T-helper 1 cell treated with Interleukin-12 subunit alpha and Interleukin-12 subunit beta and Interleukin-4 antibody, amounts not matched to agents 30 μg/mL and 1 μg/mL, for 36 hours (primary cell): ENCODE measurements at regions not wholly inside any gene's neighbourhood (a gene's known extent, or its start where the extent isn't known, plus 50 kb on each side); places are given as distances from the start of the nearest gene placed in this dataset.

Source experiments
- H3K27ac Mint-ChIP-seq: one replicate; pipeline ENCODE4 v1.8.0; 2021; ENCODE audit warnings: mild to moderate bottlenecking, mixed read lengths
- H3K27me3 Mint-ChIP-seq: one replicate; pipeline ENCODE4 v1.8.0; 2021; ENCODE audit warnings: low read depth, mixed read lengths
- H3K36me3 Mint-ChIP-seq: one replicate; pipeline ENCODE4 v1.8.0; 2021; ENCODE audit warnings: low read depth, mixed read lengths
- H3K4me1 Mint-ChIP-seq: one replicate; pipeline ENCODE4 v1.8.0; 2021; ENCODE audit warnings: low read depth, mixed read lengths
- H3K4me3 Mint-ChIP-seq: one replicate; pipeline ENCODE4 v1.8.0; 2021; ENCODE audit warnings: mild to moderate bottlenecking, moderate library complexity, mixed read lengths
- H3K9me3 Mint-ChIP-seq: one replicate; pipeline ENCODE4 v1.8.0; 2021; ENCODE audit warnings: mixed read lengths

DNA sequence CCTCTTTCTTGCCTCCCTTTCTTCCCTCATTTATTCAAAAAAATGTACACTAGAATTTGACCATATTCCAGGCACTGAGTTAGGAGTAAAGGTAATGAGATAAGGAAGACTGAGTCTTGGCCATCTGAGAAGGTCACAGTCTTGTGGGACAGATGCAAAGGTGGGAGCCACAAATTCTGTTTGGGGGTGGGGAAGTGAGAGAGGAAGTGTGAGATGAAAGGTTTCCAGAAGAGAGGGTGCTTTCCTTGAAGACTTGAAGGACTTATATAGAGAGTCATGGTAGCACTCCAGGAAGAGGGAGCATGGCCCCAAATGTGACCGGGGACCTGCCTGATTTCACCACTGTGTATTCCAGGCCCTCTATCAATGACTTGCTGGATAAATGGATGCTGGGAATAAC lies 320.6 kb downstream of the LPIN1 start:
- Mint-ChIP-seq H3K4me3 (no peak overlapping the region), H3K4me1 (peaks cover 3% of the 10 kb centered on the region), H3K27me3 (peaks cover 7% of the 10 kb centered on the region), H3K9me3 (no peaks in the 10 kb centered on the region), H3K27ac (no peak overlapping the region), H3K36me3 (no peaks in the 10 kb centered on the region)

GRCh38 chr2:12068796-12069538 lies 322.5 kb downstream of the LPIN1 start:
- Mint-ChIP-seq H3K27ac (no peak overlapping the region), H3K9me3 (no peaks in the 10 kb centered on the region), H3K27me3 (peaks cover 4% of the 10 kb centered on the region)

GRCh38 chr2:12070153-12070552 lies 323.7 kb downstream of the LPIN1 start:
- peaks cover 4% of the 10 kb centered on the region for H3K27me3 Mint-ChIP-seq
- H3K36me3 Mint-ChIP-seq = no peaks in the 10 kb centered on the region
- H3K9me3 Mint-ChIP-seq = no peaks in the 10 kb centered on the region
- H3K4me1 Mint-ChIP-seq = no peaks in the 10 kb centered on the region
- H3K4me3 Mint-ChIP-seq = no peak overlapping the region
- H3K27ac Mint-ChIP-seq = no peak overlapping the region

More at GRCh38 chr2:12068796-12069538, 322.5 kb downstream of the LPIN1 start:
- no peak overlapping the region for H3K4me3 Mint-ChIP-seq
- H3K4me1 Mint-ChIP-seq = peaks cover 3% of the 10 kb centered on the region
- H3K36me3 Mint-ChIP-seq = no peaks in the 10 kb centered on the region

GRCh38 chr2:12070581-12070980 lies 324.1 kb downstream of the LPIN1 start:
- Mint-ChIP-seq H3K4me1 (no peaks in the 10 kb centered on the region), H3K9me3 (no peaks in the 10 kb centered on the region), H3K36me3 (no peaks in the 10 kb centered on the region), H3K27me3 (peaks cover 4% of the 10 kb centered on the region), H3K27ac (no peak overlapping the region), H3K4me3 (no peak overlapping the region)

DNA sequence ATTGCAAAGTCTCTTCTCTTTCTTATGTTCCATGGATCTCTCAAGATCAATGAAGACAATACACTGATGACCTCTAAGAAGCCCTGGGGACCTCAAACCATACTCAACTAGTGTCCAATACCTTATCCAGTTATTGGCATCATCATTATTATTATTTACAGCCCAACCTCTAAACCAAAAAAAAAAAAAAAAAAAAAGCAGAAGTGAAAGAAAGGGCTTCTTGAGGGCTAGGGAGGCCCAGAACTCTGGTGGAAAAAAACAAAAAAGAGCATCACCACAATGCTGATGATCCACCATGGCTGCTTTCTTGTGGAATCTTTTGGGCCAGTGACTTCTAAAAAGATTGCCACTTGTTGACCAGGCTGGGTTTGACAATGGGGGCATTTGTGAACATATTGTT lies 324.9 kb downstream of the LPIN1 start:
- no peak overlapping the region for H3K4me3 Mint-ChIP-seq

DNA sequence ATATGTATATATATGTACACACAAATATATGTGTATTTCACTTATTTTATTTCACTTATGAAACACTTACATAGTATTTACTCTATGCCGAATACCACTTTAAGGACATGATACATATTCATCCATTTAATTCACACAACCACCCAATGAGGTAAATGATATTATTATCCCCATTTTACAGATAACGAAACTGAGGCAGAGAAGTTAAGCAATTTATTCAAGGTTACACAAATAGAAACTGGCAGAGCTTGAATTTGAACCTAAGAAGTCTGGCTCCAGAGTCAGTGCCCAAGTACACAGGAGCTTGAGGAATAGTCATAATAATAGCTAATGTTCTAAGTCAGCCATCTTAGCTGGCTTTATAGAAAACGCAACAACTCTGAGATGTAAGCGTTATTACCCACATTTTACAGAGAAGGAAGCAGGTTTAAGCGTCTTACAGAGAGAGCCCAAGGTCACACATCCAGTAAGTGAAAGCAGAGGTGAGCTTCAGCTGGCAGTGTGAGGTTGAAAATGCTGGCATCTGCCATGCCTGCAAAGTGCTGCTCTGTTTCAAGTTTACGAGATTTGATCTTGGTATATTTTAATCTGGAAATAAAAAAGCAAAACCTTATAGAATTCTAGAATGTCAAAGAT lies 326.9 kb downstream of the LPIN1 start:
- Mint-ChIP-seq H3K27me3 (peaks cover 4% of the 10 kb centered on the region), H3K27ac (no peak overlapping the region), H3K9me3 (no peaks in the 10 kb centered on the region), H3K4me1 (no peaks in the 10 kb centered on the region), H3K4me3 (no peak overlapping the region), H3K36me3 (no peaks in the 10 kb centered on the region)

More for the DNA sequence above, 324.9 kb downstream of the LPIN1 start:
- no peaks in the 10 kb centered on the region for H3K9me3 Mint-ChIP-seq
- H3K27ac Mint-ChIP-seq = no peak overlapping the region
- no peaks in the 10 kb centered on the region for H3K4me1 Mint-ChIP-seq
- no peaks in the 10 kb centered on the region for H3K36me3 Mint-ChIP-seq
- peaks cover 4% of the 10 kb centered on the region for H3K27me3 Mint-ChIP-seq

DNA sequence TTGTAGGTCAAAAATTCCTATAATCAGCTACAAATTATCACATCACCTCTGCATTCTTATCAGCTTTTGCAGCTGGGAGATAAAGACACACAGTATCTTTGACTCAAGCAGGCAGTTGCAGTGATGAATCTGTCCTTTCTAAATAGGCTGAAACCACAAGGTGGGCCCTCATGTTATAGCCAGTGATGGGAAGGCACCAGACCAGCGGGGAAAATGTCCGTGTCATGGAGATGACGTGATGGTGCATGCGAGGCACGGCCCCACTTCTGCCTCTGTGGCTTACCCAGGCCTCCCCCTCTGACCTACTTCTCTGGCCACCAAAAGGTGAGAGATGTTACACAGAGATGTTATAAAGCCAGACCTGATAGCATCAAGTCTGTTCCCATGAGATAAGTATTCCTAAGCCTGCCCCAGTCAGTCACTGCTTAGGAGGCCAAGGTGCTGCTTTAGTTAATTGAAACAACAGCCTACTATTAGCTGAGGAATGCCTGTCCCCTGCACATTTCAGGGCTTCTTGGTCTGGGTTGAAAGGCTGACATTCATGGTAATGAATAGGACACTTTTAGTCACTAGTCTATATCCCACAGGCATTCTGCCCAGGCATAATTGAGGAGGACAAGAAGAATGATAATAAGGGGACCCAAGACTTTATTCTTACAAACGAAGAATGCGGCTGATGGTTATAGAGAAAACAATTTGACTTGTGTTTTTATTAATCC lies 327.9 kb downstream of the LPIN1 start:
- H3K27me3 Mint-ChIP-seq = peaks cover 8% of the 10 kb centered on the region
- H3K36me3 Mint-ChIP-seq = no peaks in the 10 kb centered on the region
- H3K4me1 Mint-ChIP-seq = no peaks in the 10 kb centered on the region
- H3K4me3 Mint-ChIP-seq = no peak overlapping the region
- H3K27ac Mint-ChIP-seq = no peak overlapping the region
- H3K9me3 Mint-ChIP-seq = no peaks in the 10 kb centered on the region

DNA sequence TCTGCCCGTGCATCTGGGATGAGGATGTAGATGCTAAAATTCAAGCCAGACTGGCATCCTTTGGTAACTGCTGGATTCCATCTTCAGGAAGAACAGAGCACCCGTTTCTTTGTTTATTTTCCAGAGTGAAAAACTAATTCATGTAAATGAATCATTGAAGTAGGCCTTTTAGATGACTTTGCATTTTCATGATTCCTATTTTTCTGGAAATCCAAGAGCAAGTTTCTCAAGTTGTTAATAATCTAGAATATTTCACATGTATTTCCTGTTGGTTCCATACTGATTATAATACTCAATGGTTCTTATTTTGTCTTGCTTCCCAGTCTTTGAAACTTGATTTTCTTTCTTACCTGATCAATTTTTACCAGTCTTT lies 328.4 kb downstream of the LPIN1 start:
- Mint-ChIP-seq H3K9me3 (no peaks in the 10 kb centered on the region), H3K27me3 (peaks cover 8% of the 10 kb centered on the region), H3K27ac (no peak overlapping the region), H3K4me3 (no peak overlapping the region), H3K36me3 (no peaks in the 10 kb centered on the region), H3K4me1 (no peaks in the 10 kb centered on the region)

GRCh38 chr2:12075603-12076002 lies 329.2 kb downstream of the LPIN1 start:
- Mint-ChIP-seq H3K36me3 (no peaks in the 10 kb centered on the region), H3K9me3 (no peaks in the 10 kb centered on the region), H3K27ac (no peak overlapping the region), H3K4me1 (no peaks in the 10 kb centered on the region), H3K27me3 (peaks cover 4% of the 10 kb centered on the region), H3K4me3 (no peak overlapping the region)

DNA sequence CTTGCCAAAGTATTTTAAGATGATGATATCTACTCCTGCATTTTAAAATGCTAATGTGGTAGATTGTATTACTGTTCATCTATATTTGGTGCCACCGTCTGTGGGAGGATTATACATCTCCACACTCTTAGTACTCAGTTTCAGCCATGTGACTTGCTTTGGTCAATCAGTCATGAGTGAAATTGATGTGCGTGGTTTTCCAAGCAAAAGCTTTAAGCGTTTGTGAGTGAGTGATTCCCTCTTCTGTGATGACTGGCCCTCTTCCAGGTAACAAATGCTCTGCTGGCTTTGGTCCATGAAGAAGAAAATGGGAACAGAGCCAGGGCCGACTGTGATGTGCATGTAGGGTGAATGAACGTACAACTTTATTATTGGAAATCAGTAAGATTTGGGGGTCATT lies 330.4 kb downstream of the LPIN1 start:
- Mint-ChIP-seq H3K9me3 (no peaks in the 10 kb centered on the region), H3K27me3 (peaks cover 4% of the 10 kb centered on the region), H3K36me3 (no peaks in the 10 kb centered on the region), H3K4me1 (no peaks in the 10 kb centered on the region), H3K27ac (no peak overlapping the region), H3K4me3 (no peak overlapping the region)

DNA sequence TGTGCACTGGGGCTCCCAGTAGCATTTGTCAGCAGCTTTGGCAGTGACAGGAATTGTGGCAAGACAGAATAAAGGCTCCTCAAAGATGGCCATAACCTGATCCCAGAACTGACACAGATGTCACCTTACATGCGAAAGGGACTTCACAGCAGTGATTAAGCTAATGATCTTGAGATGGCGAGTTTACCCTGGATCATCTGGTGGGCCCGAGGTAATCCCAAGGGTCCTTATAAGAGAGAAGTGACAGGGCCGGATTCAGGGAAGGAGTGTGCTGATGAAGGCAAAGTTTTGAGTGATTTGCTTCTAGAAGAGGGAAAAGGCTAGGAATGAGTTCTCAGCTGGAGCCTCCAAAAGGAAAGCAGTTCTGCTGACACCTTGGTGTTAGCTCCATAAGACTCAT lies 333.9 kb downstream of the LPIN1 start:
- Mint-ChIP-seq H3K9me3 (no peaks in the 10 kb centered on the region), H3K36me3 (no peaks in the 10 kb centered on the region), H3K27ac (no peak overlapping the region), H3K4me3 (no peak overlapping the region), H3K4me1 (no peaks in the 10 kb centered on the region), H3K27me3 (peaks cover 4% of the 10 kb centered on the region)

DNA sequence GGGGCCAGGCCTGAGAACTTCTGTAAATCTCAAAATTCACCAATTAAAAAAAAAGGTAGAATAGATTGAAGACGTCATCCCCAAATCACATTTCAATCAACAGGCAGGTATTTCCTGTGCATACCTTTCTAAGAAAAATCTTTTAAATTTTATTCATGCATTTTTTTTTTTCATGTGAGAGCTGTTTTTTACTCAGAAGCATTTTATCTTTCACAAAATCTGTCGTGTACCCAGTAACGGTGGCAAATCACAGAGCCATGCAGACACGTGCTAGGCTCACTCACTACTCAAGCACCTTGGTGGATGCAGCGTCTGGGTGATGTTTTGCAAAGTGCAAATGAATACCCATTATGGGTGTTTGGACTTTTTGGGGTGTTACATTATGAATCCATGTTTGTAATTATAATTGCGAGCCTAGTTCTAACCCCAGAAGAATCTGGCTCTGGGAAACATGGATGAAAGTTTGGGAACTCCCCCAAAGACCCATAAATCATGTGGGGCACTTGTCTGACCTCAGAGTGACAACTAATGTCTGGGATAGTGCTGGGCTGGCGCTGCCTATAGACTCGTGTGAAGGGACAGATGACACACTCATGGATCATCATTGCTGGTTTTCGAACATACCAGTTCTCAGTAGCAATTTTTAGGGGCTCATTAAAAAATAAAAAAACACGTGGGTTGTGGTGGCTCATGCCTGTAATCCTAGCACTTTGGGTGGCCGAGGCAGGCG lies 335.2 kb downstream of the LPIN1 start:
- Mint-ChIP-seq H3K4me3 (no peak overlapping the region), H3K9me3 (no peaks in the 10 kb centered on the region), H3K27ac (no peak overlapping the region), H3K4me1 (no peaks in the 10 kb centered on the region), H3K27me3 (peaks cover 7% of the 10 kb centered on the region), H3K36me3 (no peaks in the 10 kb centered on the region)

DNA sequence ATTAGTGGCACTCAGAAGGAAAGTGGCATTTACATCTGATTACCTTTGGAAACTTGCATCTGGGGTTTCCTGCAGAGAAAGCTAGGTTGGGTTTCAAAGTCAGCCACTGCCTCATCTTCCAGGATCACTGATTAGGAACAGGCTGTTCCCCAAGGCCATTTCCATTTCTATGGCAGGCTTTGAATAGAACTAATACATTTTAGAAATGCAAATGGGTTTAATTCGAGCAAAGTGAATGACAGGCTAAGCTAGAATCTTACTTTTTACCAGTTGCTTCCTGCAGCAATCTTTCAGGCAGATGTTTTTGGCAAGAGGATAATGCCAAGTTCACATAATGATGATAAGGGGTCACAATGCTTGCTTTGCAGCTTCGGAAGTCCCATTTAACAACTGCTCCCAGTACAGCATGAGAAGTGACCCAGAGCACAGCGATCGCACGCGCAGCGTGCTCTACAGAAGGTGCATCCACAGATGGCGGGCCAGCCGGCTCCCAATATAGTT lies 336.7 kb downstream of the LPIN1 start:
- Mint-ChIP-seq H3K4me3 (no peak overlapping the region), H3K9me3 (no peaks in the 10 kb centered on the region), H3K27me3 (peaks cover 14% of the 10 kb centered on the region), H3K36me3 (no peaks in the 10 kb centered on the region), H3K27ac (no peak overlapping the region), H3K4me1 (no peaks in the 10 kb centered on the region)

GRCh38 chr2:12083713-12084419 lies 337.4 kb downstream of the LPIN1 start:
- Mint-ChIP-seq H3K27me3 (peaks cover 13% of the 10 kb centered on the region), H3K36me3 (no peaks in the 10 kb centered on the region), H3K27ac (no peak overlapping the region), H3K4me3 (no peak overlapping the region), H3K4me1 (no peaks in the 10 kb centered on the region), H3K9me3 (no peaks in the 10 kb centered on the region)
